GM12878 (cell line): ENCODE measurements at regions not wholly inside any gene's neighbourhood (a gene's known extent, or its start where the extent isn't known, plus 50 kb on each side); places are given as distances from the start of the nearest gene placed in this dataset.

Experiments
- ATAC-seq: fragments of 200-7000 bp; cut with Tn5 transposase; 3 replicates; pipeline ENCODE4 v1.9.1; 2020; ENCODE audit warnings: mild to moderate bottlenecking, moderate library complexity
- BruUV-seq: library from RNA; stranded (reverse); fragments of 400-500 nt; replicated peaks from 2 replicates; lab custom pipeline; 2021; lab: Mats Ljungman, UMichigan
- CTCF ChIA-PET: fragments of 300-600 bp; sonication (Branson Sonifier 250); formaldehyde crosslinking; extraction: SDS; loops from one replicate; lab custom pipeline; 2021; ENCODE audit warnings: inconsistent platforms; lab: Yijun Ruan, JAX
- POLR2A ChIA-PET: fragments of 350-600 bp; formaldehyde crosslinking; extraction: SDS; loops from one replicate; lab custom pipeline; 2021; ENCODE audit warnings: inconsistent platforms; lab: Charles Lee
- RAD21 ChIA-PET: fragments of 300-600 bp; sonication (Branson Sonifier 250); formaldehyde crosslinking; loops from one replicate; lab custom pipeline; 2023; ENCODE audit warnings: antibody characterized with exemption; ENCODE audit not compliant: unreplicated experiment; lab: Charles Lee
- SMC1A ChIA-PET: fragments of 300-600 bp; sonication (Branson Sonifier 250); formaldehyde crosslinking; loops from one replicate; lab custom pipeline; 2023; ENCODE audit not compliant: unreplicated experiment, uncharacterized antibody; lab: Charles Lee
- DNase-seq: peaks from one replicate; pipeline ENCODE4 v3.0.0-alpha.2; 2011; ENCODE audit warnings: low read depth, low spot score
- FAIRE-seq: peaks from 3 replicates; lab custom pipeline; 2011; peaks lifted over from hg19 to GRCh38; lab: Jason Lieb, UNC
- H2AFZ ChIP-seq: 2 replicates; pipeline ENCODE4 v1.6.0; 2011; ENCODE audit warnings: low read depth, low read length, control low read depth; ENCODE audit not compliant: control insufficient read depth
- H3K27ac ChIP-seq: 2 replicates; pipeline ENCODE4 v1.5.1; 2011; ENCODE audit warnings: control low read depth; ENCODE audit not compliant: control insufficient read depth, insufficient read depth
- H3K27me3 ChIP-seq, 2 experiments: replicated peaks in 1 of 2; 2 replicates each; pipeline versions ENCODE4 v1.6.0 to v1.6.1; 2011; ENCODE audit warnings: low read length in 1 of 2; ENCODE audit not compliant: control insufficient read depth in 2 of 2, insufficient read depth in 2 of 2
- H3K36me3 ChIP-seq, 2 experiments: 2 replicates each; pipeline ENCODE4 v1.5.1; 2011; ENCODE audit warnings: low read length in 1 of 2; ENCODE audit not compliant: control insufficient read depth in 2 of 2, insufficient read depth in 2 of 2
- H3K4me1 ChIP-seq: 2 replicates; pipeline ENCODE4 v1.6.1; 2011; ENCODE audit warnings: mild to moderate bottlenecking, low read length, moderate library complexity, mixed read lengths; ENCODE audit not compliant: control insufficient read depth, insufficient read depth
- H3K4me2 ChIP-seq: 2 replicates; pipeline ENCODE4 v1.6.0; 2011; ENCODE audit warnings: control low read depth; ENCODE audit not compliant: control insufficient read depth, insufficient read depth
- H3K4me3 ChIP-seq: fragments of 200-600 bp; sonication (generic); 2 replicates; pipeline ENCODE4 v1.5.1; 2016
- H3K79me2 ChIP-seq: 2 replicates; pipeline ENCODE4 v1.6.0; 2011; ENCODE audit warnings: low read length; ENCODE audit not compliant: control insufficient read depth, insufficient read depth
- H3K9ac ChIP-seq: 2 replicates; pipeline ENCODE4 v1.8.0; 2011; ENCODE audit warnings: low read length, control low read depth, mixed read lengths; ENCODE audit not compliant: control insufficient read depth, insufficient read depth
- H3K9me3 ChIP-seq: replicated peaks from 3 replicates; pipeline ENCODE4 v1.5.1; 2011; ENCODE audit warnings: mild to moderate bottlenecking, low read length; ENCODE audit not compliant: control insufficient read depth, insufficient read depth
- H4K20me1 ChIP-seq: 2 replicates; pipeline ENCODE4 v1.6.0; 2011; ENCODE audit not compliant: control insufficient read depth, insufficient read depth
- BACH1 ChIP-seq: fragments of 450-650 bp; IDR thresholded peaks from 2 replicates; pipeline ENCODE4 v1.6.1; 2017; ENCODE audit warnings: mild to moderate bottlenecking, borderline replicate concordance
- CBFB ChIP-seq: IDR thresholded peaks from 2 replicates; pipeline ENCODE4 v1.6.1; 2016; ENCODE audit warnings: antibody characterized with exemption, low read depth
- CEBPB ChIP-seq, 2 experiments: fragments of 150-350 bp in 1 of 2; IDR thresholded peaks; 2 replicates each; pipeline ENCODE4 v1.6.1; 2012 to 2014; ENCODE audit warnings: low read depth in 2 of 2, low read length in 2 of 2, borderline replicate concordance in 1 of 2, inconsistent platforms in 1 of 2
- E2F4 ChIP-seq: IDR thresholded peaks from 2 replicates; pipeline ENCODE4 v1.6.1; 2012; ENCODE audit warnings: low read depth, low read length, improper control_type of control experiment
- ESRRA ChIP-seq: IDR thresholded peaks from 2 replicates; pipeline ENCODE4 v1.6.1; 2012; ENCODE audit warnings: mild to moderate bottlenecking, low read length, improper control_type of control experiment
- NFYA ChIP-seq: IDR thresholded peaks from 2 replicates; pipeline ENCODE4 v1.6.1; 2011; ENCODE audit warnings: low read depth, mild to moderate bottlenecking, low read length, improper control_type of control experiment, borderline replicate concordance
- NR2C2 ChIP-seq: IDR thresholded peaks from 2 replicates; pipeline ENCODE4 v1.6.1; 2011; ENCODE audit warnings: borderline replicate concordance, low read depth; ENCODE audit not compliant: control insufficient read depth, insufficient read length
- PAX5 ChIP-seq: IDR thresholded peaks from 2 replicates; pipeline ENCODE4 v1.6.1; 2011; ENCODE audit warnings: low read depth, low read length, borderline replicate concordance
- SKIL ChIP-seq: fragments of 450-650 bp; IDR thresholded peaks from 2 replicates; pipeline ENCODE4 v1.6.1; 2017; ENCODE audit warnings: mild to moderate bottlenecking, low read depth, inconsistent platforms; ENCODE audit not compliant: poor library complexity, severe bottlenecking
- STAT3 ChIP-seq: IDR thresholded peaks from 2 replicates; pipeline ENCODE4 v1.6.1; 2011; ENCODE audit warnings: low read depth, low read length, improper control_type of control experiment
- ZNF687 ChIP-seq: fragments of 450-650 bp; IDR thresholded peaks from 2 replicates; pipeline ENCODE4 v1.6.1; 2017; ENCODE audit warnings: mild to moderate bottlenecking, moderate library complexity
- WGBS: methylation state at CpG from one replicate; pipeline ENCODE4 v1.1.6; 2016; ENCODE audit warnings: low lambda C conversion rate; ENCODE audit not compliant: insufficient replicate concordance, insufficient coverage; ENCODE audit errors: missing lambda C conversion rate; 5-methylcytosine and 5-hydroxymethylcytosine counted together
- in situ Hi-C: fragments of 300-500 bp; cut with MboI; formaldehyde crosslinking; loops from 9 replicates; pipeline ENCODE4 v1.14.3; 2018; ENCODE audit warnings: mixed read lengths
- intact Hi-C: fragments of 100-400 bp; cut with micrococcal nuclease; formaldehyde crosslinking; loops from one replicate; pipeline ENCODE4 v1.14.2; 2022; ENCODE audit not compliant: unreplicated experiment

GRCh38 chr5:7321724-7322123, 74.2 kb upstream of the ADCY2 start:
- Histone ChIP-seq H3K4me3 (no peak overlapping the region), H3K79me2 (no peaks in the 10 kb centered on the region), H3K36me3 (no peaks in the 10 kb centered on the region), H3K27ac (no peak overlapping the region), H3K27me3 (no peaks in the 10 kb centered on the region), H3K4me1 (no peaks in the 10 kb centered on the region), H4K20me1 (no peaks in the 10 kb centered on the region), H2AFZ (no peak overlapping the region), H3K9me3 (no peaks in the 10 kb centered on the region), H3K4me2 (no peak overlapping the region), H3K9ac (no peak overlapping the region)
- ChIA-PET RAD21 (no interaction called here), CTCF (no interaction called here), POLR2A (no interaction called here), SMC1A (no interaction called here)
- intact Hi-C loops (no loop called here), in situ Hi-C loops (no loop called here)
- no peak for DNase-seq
- no TSS peak for BruUV-seq
- FAIRE-seq: no peak
- TF ChIP-seq CEBPB (IDR thresholded peaks at IDR 0.05; ENCODE audit: borderline replicate concordance in 1 of 2, low read depth in 2 of 2, low read length in 2 of 2) (no peak), SKIL (no peak), ESRRA (no peak), NFYA (no peak), PAX5 (no peak), E2F4 (no peak), STAT3 (no peak), NR2C2 (no peak), CBFB (no peak), BACH1 (no peak), ZNF687 (no peak)
- WGBS: 0% methylated on average over 2 of the region's 2 CpGs
- ATAC-seq: no peak
